SIG-M5 (cell line): ENCODE measurements at regions not wholly inside any gene's neighbourhood (a gene's known extent, or its start where the extent isn't known, plus 50 kb on each side); places are given as distances from the start of the nearest gene placed in this dataset.

Experiments used
- DNase-seq: peaks from one replicate; lab custom pipeline; 2025; lab: John Stamatoyannopoulos, UW

- no peak for DNase-seq
Observed at GRCh38 chr16:87067836-87068761, 249.1 kb downstream of the C16orf95 start.

GRCh38 chr16:87068762-87069150 is 248.4 kb downstream of the C16orf95 start:
- no peak for DNase-seq

GRCh38 chr16:87070657-87071056 is 246.5 kb downstream of the C16orf95 start:
- no peak for DNase-seq

- no peak for DNase-seq
Observed at GRCh38 chr16:87072101-87072500, 245.1 kb downstream of the C16orf95 start.

GRCh38 chr16:87074641-87075318 is 242.4 kb downstream of the C16orf95 start:
- DNase-seq: no peak

- no peak for DNase-seq
Observed at GRCh38 chr16:87075319-87075860, 241.8 kb downstream of the C16orf95 start.

GRCh38 chr16:87076331-87076949 is 240.8 kb downstream of the C16orf95 start:
- DNase-seq: no peak

GRCh38 chr16:87076950-87077749 is 240.0 kb downstream of the C16orf95 start:
- no peak for DNase-seq

GRCh38 chr16:87077750-87078127 is 239.5 kb downstream of the C16orf95 start:
- DNase-seq: no peak

- no peak for DNase-seq
Observed at GRCh38 chr16:87080571-87081167, 236.5 kb downstream of the C16orf95 start.

GRCh38 chr16:87085441-87085840 is 231.8 kb downstream of the C16orf95 start:
- DNase-seq: no peak

GRCh38 chr16:87086156-87086555 is 231.0 kb downstream of the C16orf95 start:
- DNase-seq: no peak

- DNase-seq: no peak
Observed at GRCh38 chr16:87086575-87086974, 230.6 kb downstream of the C16orf95 start.

- no peak for DNase-seq
Observed at GRCh38 chr16:87092958-87093357, 224.2 kb downstream of the C16orf95 start.

- no peak for DNase-seq
Observed at GRCh38 chr16:87093804-87094555, 223.2 kb downstream of the C16orf95 start.

GRCh38 chr16:87094556-87094865 is 222.7 kb downstream of the C16orf95 start:
- DNase-seq: no peak

GRCh38 chr16:87095271-87095670 is 221.9 kb downstream of the C16orf95 start:
- no peak for DNase-seq

- DNase-seq: no peak
Observed at GRCh38 chr16:87096746-87097333, 220.4 kb downstream of the C16orf95 start.

GRCh38 chr16:87098361-87098760 is 218.8 kb downstream of the C16orf95 start:
- DNase-seq: no peak

- DNase-seq: no peak
Observed at GRCh38 chr16:87098976-87099720, 218.0 kb downstream of the C16orf95 start.
